ENCODE measurements at regions not wholly inside any gene's neighbourhood (a gene's known extent, or its start where the extent isn't known, plus 50 kb on each side); places are given as distances from the start of the nearest gene placed in this dataset.

GRCh38 chr15:77706482-77707244 lies 74.0 kb upstream of the LINGO1 start (continued):
- TF ChIP-seq CHD7 (IDR thresholded peaks at IDR 0.05; ENCODE audit: insufficient replicate concordance, low read length) (no peak), JUN (IDR thresholded peaks at IDR 0.05; ENCODE audit: low read depth, low read length) (no peak), CHD2 (IDR thresholded peaks at IDR 0.05; ENCODE audit: low read length) (no peak), SIN3A (conservative IDR thresholded peaks at IDR 0.05 in 1 of 2, IDR thresholded peaks at IDR 0.05 in 1 of 2; ENCODE audit: low read depth in 1 of 2, low read length in 2 of 2) (no peak), SP2 (IDR thresholded peaks at IDR 0.05; ENCODE audit: low read length) (no peak), KDM4A (IDR thresholded peaks at IDR 0.05; ENCODE audit: low read depth, low read length, severe bottlenecking) (no peak), POLR2A (IDR thresholded peaks at IDR 0.05; ENCODE audit: control extremely low read depth in 1 of 2, low read depth in 2 of 2, low read length in 2 of 2) (no peak), ASH2L (IDR thresholded peaks at IDR 0.05; ENCODE audit: low read length) (no peak), TBP (IDR thresholded peaks at IDR 0.05; ENCODE audit: low read depth, low read length) (no peak), SAP30 (IDR thresholded peaks at IDR 0.05; ENCODE audit: insufficient read depth, insufficient replicate concordance, low read length) (no peak), KDM5A (IDR thresholded peaks at IDR 0.05; ENCODE audit: low read length) (no peak), YY1 (IDR thresholded peaks at IDR 0.05; ENCODE audit: low read depth, low read length) (no peak)

All from H1 (cell line).